Neural cell (in vitro differentiated cells): ENCODE measurements at regions not wholly inside any gene's neighbourhood (a gene's known extent, or its start where the extent isn't known, plus 50 kb on each side); places are given as distances from the start of the nearest gene placed in this dataset.

ENCODE experiments used
- H2AFZ ChIP-seq: fragments of 200-600, 300-800 bp; sonication (generic), shearing (Covaris generic); 2 replicates; pipeline ENCODE4 v1.6.0; 2014; ENCODE audit warnings: low read depth, mild to moderate bottlenecking, antibody characterized with exemption, low read length, moderate library complexity
- H3F3A ChIP-seq: fragments of 200-600 bp; shearing (Covaris generic); 2 replicates; pipeline ENCODE4 v1.6.1; 2016; ENCODE audit warnings: mild to moderate bottlenecking, moderate library complexity, mixed read lengths, antibody characterized with exemption, low read length; ENCODE audit not compliant: insufficient read depth, poor library complexity, severe bottlenecking
- H3K27ac ChIP-seq: fragments of 200-600, 300-800 bp; sonication (generic), shearing (Covaris generic); 2 replicates; pipeline ENCODE4 v1.5.1; 2014; ENCODE audit warnings: mild to moderate bottlenecking, low read length, moderate library complexity
- H3K27me3 ChIP-seq: fragments of 300-800, 200-600 bp; sonication (generic), shearing (Covaris generic); 2 replicates; pipeline ENCODE4 v1.6.0; 2014; ENCODE audit warnings: mild to moderate bottlenecking, low read depth, low read length, moderate library complexity; ENCODE audit not compliant: insufficient read depth
- H3K36me3 ChIP-seq: fragments of 300-800, 200-600 bp; sonication (generic), shearing (Covaris generic); 2 replicates; pipeline ENCODE4 v1.5.1; 2014; ENCODE audit warnings: mild to moderate bottlenecking, antibody characterized with exemption, low read length, moderate library complexity; ENCODE audit not compliant: insufficient read depth
- H3K4me2 ChIP-seq: fragments of 300-800, 200-600 bp; sonication (generic), shearing (Covaris generic); 2 replicates; pipeline ENCODE4 v1.6.0; 2014; ENCODE audit warnings: mild to moderate bottlenecking, low read length
- H3K4me3 ChIP-seq: fragments of 300-800, 200-600 bp; sonication (generic), shearing (Covaris generic); 2 replicates; pipeline ENCODE4 v1.5.1; 2014; ENCODE audit warnings: mild to moderate bottlenecking, low read length, moderate library complexity
- H3K79me2 ChIP-seq: fragments of 200-600 bp; shearing (Covaris generic); replicated peaks from 2 replicates; pipeline ENCODE4 v1.6.0; 2014; ENCODE audit warnings: mild to moderate bottlenecking, low read length, moderate library complexity; ENCODE audit not compliant: insufficient read depth
- H3K9ac ChIP-seq: fragments of 300-800, 200-600 bp; sonication (generic), shearing (Covaris generic); 2 replicates; pipeline ENCODE4 v1.6.1; 2016; ENCODE audit warnings: mild to moderate bottlenecking, low read length, mixed read lengths
- H3K9me2 ChIP-seq: fragments of 200-600 bp; shearing (Covaris generic); 2 replicates; pipeline ENCODE4 v1.6.1; 2016; ENCODE audit warnings: mild to moderate bottlenecking, low read length, mixed read lengths; ENCODE audit not compliant: insufficient read depth
- H3K9me3 ChIP-seq: fragments of 200-600, 300-800 bp; sonication (generic), shearing (Covaris generic); 2 replicates; pipeline ENCODE4 v1.6.1; 2016; ENCODE audit warnings: mild to moderate bottlenecking, mixed run types, low read length, moderate library complexity, mixed read lengths
- H4K20me1 ChIP-seq: fragments of 200-600 bp; shearing (Covaris generic); 2 replicates; pipeline ENCODE4 v1.6.1; 2016; ENCODE audit warnings: mild to moderate bottlenecking, mixed run types; ENCODE audit not compliant: insufficient read depth
- EP300 ChIP-seq: fragments of 450-650 bp; conservative IDR thresholded peaks from 2 replicates; pipeline ENCODE4 v1.6.1; 2014; ENCODE audit warnings: antibody characterized with exemption, mild to moderate bottlenecking, moderate library complexity; ENCODE audit not compliant: poor library complexity, severe bottlenecking
- EZH2 ChIP-seq: fragments of 200-600, 300-800 bp; shearing (Covaris generic), sonication (generic); IDR thresholded peaks from 2 replicates; pipeline ENCODE4 v1.6.1; 2014; ENCODE audit warnings: antibody characterized with exemption, low read length, borderline replicate concordance, mild to moderate bottlenecking; ENCODE audit not compliant: insufficient read depth, poor library complexity, severe bottlenecking
- MXI1 ChIP-seq: fragments of 450-650 bp; conservative IDR thresholded peaks from 2 replicates; pipeline ENCODE4 v1.6.1; 2014; ENCODE audit warnings: antibody characterized with exemption, mild to moderate bottlenecking; ENCODE audit not compliant: poor library complexity, severe bottlenecking
- POLR2AphosphoS5 ChIP-seq: IDR thresholded peaks from 2 replicates; pipeline ENCODE4 v1.6.1; 2012
- RAD21 ChIP-seq: fragments of 450-650 bp; conservative IDR thresholded peaks from 2 replicates; pipeline ENCODE4 v1.6.1; 2014; ENCODE audit warnings: antibody characterized with exemption, mild to moderate bottlenecking, moderate library complexity
- REST ChIP-seq: IDR thresholded peaks from 2 replicates; pipeline ENCODE4 v1.6.1; 2012; ENCODE audit warnings: borderline replicate concordance
- SMC3 ChIP-seq: fragments of 450-650 bp; conservative IDR thresholded peaks from 2 replicates; pipeline ENCODE4 v1.6.1; 2014; ENCODE audit warnings: antibody characterized with exemption, mild to moderate bottlenecking, moderate library complexity; ENCODE audit not compliant: poor library complexity
- TAF1 ChIP-seq: IDR thresholded peaks from 2 replicates; pipeline ENCODE4 v1.6.1; 2012; ENCODE audit warnings: low read depth
- TF ChIP-seq, protein P1 (sequence below): fragments of 450-650 bp; IDR thresholded peaks from 2 replicates; pipeline ENCODE4 v1.5.1; 2014; ENCODE audit warnings: antibody characterized with exemption, mild to moderate bottlenecking, moderate library complexity; ENCODE audit not compliant: poor library complexity, severe bottlenecking

GRCh38 chr10:9470581-9470980, 1416.1 kb downstream of the GATA3 start:
- H3F3A ChIP-seq: no peaks in the 10 kb centered on the region
- no peaks in the 10 kb centered on the region for H3K36me3 ChIP-seq
- TF ChIP-seq MXI1: no peak
- no peak for TF ChIP-seq POLR2AphosphoS5
- no peak for TF ChIP-seq RAD21
- TF ChIP-seq REST: no peak
- no peak for TF ChIP-seq TAF1
- TF ChIP-seq EP300: no peak
- TF ChIP-seq, protein P1, sequence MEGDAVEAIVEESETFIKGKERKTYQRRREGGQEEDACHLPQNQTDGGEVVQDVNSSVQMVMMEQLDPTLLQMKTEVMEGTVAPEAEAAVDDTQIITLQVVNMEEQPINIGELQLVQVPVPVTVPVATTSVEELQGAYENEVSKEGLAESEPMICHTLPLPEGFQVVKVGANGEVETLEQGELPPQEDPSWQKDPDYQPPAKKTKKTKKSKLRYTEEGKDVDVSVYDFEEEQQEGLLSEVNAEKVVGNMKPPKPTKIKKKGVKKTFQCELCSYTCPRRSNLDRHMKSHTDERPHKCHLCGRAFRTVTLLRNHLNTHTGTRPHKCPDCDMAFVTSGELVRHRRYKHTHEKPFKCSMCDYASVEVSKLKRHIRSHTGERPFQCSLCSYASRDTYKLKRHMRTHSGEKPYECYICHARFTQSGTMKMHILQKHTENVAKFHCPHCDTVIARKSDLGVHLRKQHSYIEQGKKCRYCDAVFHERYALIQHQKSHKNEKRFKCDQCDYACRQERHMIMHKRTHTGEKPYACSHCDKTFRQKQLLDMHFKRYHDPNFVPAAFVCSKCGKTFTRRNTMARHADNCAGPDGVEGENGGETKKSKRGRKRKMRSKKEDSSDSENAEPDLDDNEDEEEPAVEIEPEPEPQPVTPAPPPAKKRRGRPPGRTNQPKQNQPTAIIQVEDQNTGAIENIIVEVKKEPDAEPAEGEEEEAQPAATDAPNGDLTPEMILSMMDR: no peak
- TF ChIP-seq EZH2: no peak
- TF ChIP-seq SMC3: no peak
- H3K27ac ChIP-seq: no peak overlapping the region
- no peaks in the 10 kb centered on the region for H3K9me3 ChIP-seq
- no peaks in the 10 kb centered on the region for H4K20me1 ChIP-seq
- H3K4me3 ChIP-seq: no peak overlapping the region
- no peak overlapping the region for H3K9ac ChIP-seq
- H3K4me2 ChIP-seq: no peak overlapping the region
- H3K79me2 ChIP-seq: no peaks in the 10 kb centered on the region
- no peaks in the 10 kb centered on the region for H3K9me2 ChIP-seq
- no peak overlapping the region for H2AFZ ChIP-seq
- H3K27me3 ChIP-seq: no peaks in the 10 kb centered on the region

DNA sequence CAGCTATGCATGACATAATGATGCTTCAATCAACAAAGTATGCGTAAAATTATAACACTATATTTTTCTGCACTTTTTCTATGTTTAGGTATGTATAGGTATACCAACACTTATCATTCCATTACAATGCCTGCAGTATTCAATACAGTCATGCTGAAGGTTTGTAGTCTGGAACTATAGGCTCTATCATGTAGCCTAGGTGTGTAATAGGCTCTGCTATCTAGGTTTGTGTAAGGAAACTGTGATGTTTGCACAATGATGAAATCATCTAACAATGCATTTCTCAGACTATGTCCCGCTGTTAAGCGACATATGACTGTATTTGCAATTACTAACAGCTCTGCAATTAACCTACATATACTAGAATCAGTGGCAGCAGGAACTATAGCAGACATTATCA, 1447.5 kb downstream of the GATA3 start:
- Histone ChIP-seq H3F3A (no peaks in the 10 kb centered on the region), H3K4me3 (no peak overlapping the region), H3K36me3 (no peaks in the 10 kb centered on the region), H3K4me2 (no peak overlapping the region), H4K20me1 (no peaks in the 10 kb centered on the region), H3K27ac (no peak overlapping the region), H3K9ac (no peak overlapping the region), H3K79me2 (no peaks in the 10 kb centered on the region), H2AFZ (no peak overlapping the region), H3K9me3 (no peaks in the 10 kb centered on the region), H3K9me2 (no peaks in the 10 kb centered on the region), H3K27me3 (no peaks in the 10 kb centered on the region)
- TF ChIP-seq TAF1 (no peak), MXI1 (no peak), REST (no peak), RAD21 (no peak), EP300 (no peak), POLR2AphosphoS5 (no peak), SMC3 (no peak), EZH2 (no peak)
- TF ChIP-seq, protein P1: no peak
